ENCODE measurements at regions not wholly inside any gene's neighbourhood (a gene's known extent, or its start where the extent isn't known, plus 50 kb on each side); places are given as distances from the start of the nearest gene placed in this dataset.

- TF ChIP-seq EZH2 (IDR thresholded peaks at IDR 0.05; ENCODE audit: borderline replicate concordance, low read depth, low read length, poor library complexity, severe bottlenecking): no peak
- no peak for TF ChIP-seq CTCF (conservative IDR thresholded peaks at IDR 0.05; ENCODE audit: low read depth, low read length)
These were observed 92.4 kb upstream of the SLC1A1 start for GRCh38 chr9:4397917-4398316.
